ENCODE measurements at regions not wholly inside any gene's neighbourhood (a gene's known extent, or its start where the extent isn't known, plus 50 kb on each side); places are given as distances from the start of the nearest gene placed in this dataset.
"Not testable (repeated sequence)": the region's sequence is repeated elsewhere in the genome, so short reads cannot be mapped to it uniquely, and the experiment has no call there.

- no peak for DNase-seq (ENCODE audit: low read depth)
These were observed 616.5 kb upstream of the CITED2 start for GRCh38 chr6:139990856-139991465.

DNA sequence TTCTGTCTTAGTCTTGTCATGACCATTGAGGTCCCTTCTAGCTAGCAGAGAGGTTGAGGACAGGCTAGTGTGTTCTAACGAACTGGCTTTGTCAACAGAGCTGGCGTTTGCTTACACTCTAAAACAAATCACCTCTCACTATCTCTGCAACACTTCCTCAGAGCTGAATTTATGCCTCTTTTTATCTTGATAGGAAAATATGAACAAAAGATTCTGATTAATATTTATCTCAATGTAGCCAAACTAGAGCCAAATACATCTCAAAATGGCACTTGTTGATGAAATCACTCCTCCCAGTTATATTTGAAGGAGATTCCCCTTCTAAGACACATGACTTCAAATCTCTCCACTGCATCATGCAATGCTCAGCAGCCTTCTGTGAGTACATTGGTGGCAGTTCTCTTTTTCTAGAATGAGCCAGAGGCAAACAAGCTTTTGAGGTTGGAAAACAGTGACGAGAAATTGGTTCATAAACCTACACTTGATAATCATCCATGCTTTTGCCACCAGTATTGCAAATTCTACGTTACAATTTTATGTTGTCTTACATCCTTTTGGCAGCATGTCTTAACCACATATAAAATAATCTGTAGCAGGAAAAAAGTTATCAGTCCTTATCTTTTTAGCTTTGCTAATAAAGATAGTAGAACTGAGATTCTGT, 615.7 kb upstream of the CITED2 start:
- DNase-seq (ENCODE audit: low read depth) = no peak

- DNase-seq (ENCODE audit: low read depth) = no peak
These were observed 614.2 kb upstream of the CITED2 start for GRCh38 chr6:139988685-139989084.

- DNase-seq (ENCODE audit: low read depth) = no peak
These were observed 612.6 kb upstream of the CITED2 start for GRCh38 chr6:139987091-139987490.

- no peak for DNase-seq (ENCODE audit: low read depth)
These were observed 610.9 kb upstream of the CITED2 start for GRCh38 chr6:139985236-139985815.

- no peak for DNase-seq (ENCODE audit: low read depth)
These were observed 609.9 kb upstream of the CITED2 start for GRCh38 chr6:139984317-139984716.

- peak; percentile 85 for DNase-seq (ENCODE audit: low read depth)
These were observed 609.3 kb upstream of the CITED2 start for GRCh38 chr6:139983555-139984276.

DNA sequence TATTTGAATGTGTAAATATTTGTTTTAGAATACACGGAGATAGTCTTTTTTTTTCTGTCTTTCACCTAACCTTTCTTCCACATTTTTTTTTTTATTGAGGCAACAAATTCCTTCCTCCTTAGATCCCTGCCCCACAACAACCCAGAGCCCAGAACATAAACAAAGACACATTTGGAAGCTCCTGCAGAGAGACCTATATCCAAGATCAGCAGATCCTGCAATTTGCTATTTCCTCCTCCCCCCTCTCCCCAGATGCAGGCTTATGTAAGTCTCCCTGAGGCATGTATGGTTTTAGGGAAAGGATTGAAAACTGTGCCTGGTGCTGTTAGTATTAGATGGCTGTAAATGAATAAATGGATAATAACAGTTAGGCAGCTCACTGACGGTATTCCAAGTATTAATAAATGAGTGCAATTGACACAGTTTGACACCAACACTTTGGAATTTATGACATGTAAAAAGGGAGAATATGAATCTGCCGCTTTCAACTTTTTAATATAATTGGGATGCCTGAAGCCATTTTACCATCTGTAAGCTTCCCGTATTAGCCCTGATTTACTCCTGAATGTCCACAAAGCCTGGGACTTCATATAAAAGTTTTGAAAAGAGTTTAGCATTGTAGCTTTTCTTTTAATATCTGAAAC, 608.3 kb upstream of the CITED2 start:
- DNase-seq (ENCODE audit: low read depth) = no peak

DNA sequence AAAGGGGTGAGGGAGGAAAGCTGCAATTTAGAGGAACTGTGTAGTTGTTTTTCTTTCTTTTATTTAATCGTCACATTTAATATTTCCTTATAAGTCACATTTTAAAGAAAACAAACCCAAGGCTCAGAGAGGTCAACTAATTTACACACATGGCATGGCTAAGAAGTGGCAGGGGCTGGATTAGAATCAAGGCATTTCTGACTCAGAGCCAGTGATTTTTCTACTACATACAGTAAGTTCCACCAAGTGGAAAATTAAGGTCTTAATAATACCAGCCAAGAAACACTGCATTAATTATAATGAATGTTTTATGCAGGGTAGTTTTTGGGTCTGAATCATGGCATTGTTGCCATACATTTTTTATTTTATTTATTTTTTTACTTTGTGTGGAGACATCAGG, 607.7 kb upstream of the CITED2 start:
- DNase-seq (ENCODE audit: low read depth) = no peak

DNA sequence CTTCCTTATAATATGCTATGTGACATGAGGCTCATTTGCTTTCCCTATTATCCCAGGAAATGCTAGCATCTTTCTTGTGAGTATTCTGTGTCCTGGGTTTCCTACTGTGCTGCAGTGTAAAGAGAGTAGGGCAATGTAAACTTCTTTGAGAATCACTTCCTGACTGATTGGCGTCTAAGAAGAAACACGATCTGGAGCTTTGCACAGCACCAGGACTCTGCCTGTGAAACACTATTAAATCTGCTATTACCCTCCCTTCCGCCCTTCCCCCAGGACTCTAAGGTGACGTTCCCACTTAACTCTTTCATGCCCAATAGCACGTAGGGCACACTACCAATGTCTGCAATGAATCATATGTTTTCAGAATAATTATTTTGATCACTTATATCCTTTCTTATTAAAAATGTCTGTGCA, 607.3 kb upstream of the CITED2 start:
- no peak for DNase-seq (ENCODE audit: low read depth)

GRCh38 chr6:139981066-139981624, 606.7 kb upstream of the CITED2 start:
- no peak for DNase-seq (ENCODE audit: low read depth)

DNA sequence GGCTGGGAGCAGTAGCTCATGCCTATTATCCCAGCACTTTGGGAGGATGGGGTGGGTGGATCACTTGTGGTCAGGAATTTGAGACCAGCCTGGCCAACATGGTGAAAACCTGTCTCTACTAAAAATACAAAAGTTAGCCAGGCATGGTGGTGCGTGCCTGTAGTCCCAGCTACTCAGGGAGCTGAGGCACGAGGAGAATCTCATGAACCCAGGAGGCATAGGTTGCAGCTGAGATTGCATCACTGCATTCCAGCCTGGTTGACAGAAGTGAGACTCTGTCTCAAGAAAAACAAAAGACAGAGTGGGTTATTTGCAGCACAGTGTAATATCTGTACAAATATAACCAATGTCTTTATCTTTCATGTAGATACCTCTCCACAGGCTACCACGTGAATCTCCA, 606.2 kb upstream of the CITED2 start:
- not testable (repeated sequence) for DNase-seq (ENCODE audit: low read depth)

DNA sequence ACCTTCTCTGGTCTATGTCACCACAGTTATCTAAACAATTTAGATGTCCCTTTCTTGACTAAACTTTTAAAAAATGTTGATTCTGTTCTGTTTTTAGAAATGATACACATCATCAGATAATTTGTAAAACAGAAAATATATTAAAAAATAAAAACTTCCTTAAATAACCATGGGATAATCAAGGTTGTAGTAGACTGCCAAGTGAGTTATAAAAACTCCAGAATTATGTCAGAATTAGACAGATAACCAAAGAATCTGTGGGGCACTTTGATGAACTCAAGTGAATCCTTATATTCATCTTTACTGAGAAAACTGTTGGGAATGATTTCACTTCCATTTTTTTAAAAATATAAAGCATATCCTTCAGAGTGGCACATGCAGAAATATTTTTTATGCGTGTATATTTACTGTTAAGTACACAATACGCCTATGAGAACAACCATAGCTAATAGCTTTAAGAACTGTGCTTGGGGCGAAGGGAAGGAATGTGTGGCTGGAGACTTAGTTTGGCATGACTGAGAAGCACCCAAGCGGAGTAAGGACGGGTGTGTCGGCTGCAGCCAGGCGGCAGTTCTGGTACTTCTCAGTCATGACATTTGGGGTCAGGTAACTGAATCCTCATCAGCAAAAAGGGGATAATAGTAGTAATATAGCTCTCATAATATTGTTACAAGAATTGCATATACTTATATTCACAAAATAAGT, 604.7 kb upstream of the CITED2 start:
- no peak for DNase-seq (ENCODE audit: low read depth)

DNA sequence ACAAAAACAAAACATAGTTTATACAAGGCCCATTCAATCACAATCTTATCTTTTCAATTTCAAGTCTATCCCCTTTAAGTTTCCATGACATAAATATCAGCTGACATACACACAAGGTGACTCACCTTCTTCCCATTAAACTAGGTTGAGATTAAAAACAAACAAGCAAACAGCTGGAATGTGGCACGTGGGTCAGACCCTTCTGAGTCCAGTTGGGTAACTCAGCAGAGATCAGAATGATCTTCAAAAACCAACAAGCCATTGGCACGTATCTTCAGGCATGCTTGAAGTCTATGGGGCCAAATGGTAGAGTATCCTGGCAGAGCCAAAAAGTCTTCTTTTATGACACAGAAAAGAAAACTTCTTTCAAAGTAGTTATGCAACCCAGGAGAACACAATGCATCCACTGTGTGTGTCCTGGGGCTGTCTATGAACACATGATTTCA, 603.5 kb upstream of the CITED2 start:
- DNase-seq (ENCODE audit: low read depth) = no peak

GRCh38 chr6:139973669-139974344, 599.4 kb upstream of the CITED2 start:
- no peak for DNase-seq (ENCODE audit: low read depth)

GRCh38 chr6:139972116-139972515, 597.7 kb upstream of the CITED2 start:
- DNase-seq (ENCODE audit: low read depth) = no peak

GRCh38 chr6:139970591-139970991, 596.1 kb upstream of the CITED2 start:
- DNase-seq (ENCODE audit: low read depth) = no peak

DNA sequence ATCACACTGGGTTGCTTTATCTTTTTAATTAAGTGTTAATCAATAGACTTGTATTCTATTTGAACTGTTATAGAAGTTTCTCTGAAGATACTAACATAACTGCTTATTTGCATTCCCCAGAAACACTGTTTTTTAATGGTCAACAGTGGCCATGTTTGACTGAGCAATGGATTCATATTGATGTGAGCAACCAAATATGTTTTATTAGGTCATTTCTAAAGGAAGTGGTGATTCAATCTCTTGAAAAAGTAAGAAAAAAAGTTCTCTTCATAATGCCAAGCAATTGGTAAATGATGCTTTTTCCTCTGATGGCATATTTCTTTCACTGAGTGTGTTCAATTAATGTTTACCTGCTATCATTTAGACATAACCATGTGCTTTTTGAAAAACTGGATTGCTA, 593.0 kb upstream of the CITED2 start:
- no peak for DNase-seq (ENCODE audit: low read depth)

GRCh38 chr6:139965393-139965792, 590.9 kb upstream of the CITED2 start:
- no peak for DNase-seq (ENCODE audit: low read depth)

DNA sequence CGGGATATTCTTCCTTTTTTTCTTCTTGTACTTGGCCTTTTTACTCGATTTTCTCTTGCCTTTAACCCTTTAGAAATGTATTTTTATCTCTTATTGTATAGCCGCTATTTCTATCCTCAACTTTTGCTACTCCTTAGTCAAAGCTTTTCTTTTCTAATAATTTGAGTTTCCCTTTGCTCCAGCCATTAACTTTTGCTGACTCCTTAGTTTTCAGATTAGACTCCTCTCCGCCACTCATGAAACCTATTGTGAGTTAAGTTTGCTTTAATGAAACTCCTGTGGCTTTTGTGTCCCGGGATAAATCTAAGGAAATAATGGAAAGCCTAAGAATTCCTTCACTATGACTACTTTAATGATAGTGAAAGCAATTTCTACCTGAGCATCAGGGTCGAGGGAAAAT, 590.3 kb upstream of the CITED2 start:
- no peak for DNase-seq (ENCODE audit: low read depth)
